Non-pigmented ciliary epithelial cell (primary cell): ENCODE measurements at regions not wholly inside any gene's neighbourhood (a gene's known extent, or its start where the extent isn't known, plus 50 kb on each side); places are given as distances from the start of the nearest gene placed in this dataset.

Source experiments
- DNase-seq: peaks from one replicate; pipeline ENCODE4 v3.0.0-alpha.2; 2010; ENCODE audit warnings: low read depth

DNA sequence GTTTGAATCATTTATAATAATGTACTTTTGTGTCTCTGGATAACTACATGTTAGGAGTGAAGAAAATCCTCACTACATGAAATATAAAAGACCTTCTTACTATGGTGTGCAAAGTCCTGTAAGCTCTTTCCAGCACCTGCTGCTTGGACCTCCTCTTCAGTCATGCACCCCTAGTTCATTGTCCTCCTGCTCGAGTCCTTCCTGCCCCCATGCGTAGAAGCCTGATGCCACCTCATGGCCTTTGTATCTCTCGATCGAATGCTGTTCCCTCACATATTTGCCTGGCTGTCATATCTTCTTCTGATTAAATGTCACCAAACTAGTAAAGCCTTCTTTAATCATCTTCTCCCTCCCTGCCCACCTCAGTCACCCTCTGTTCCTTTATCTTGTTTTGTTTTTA lies 49.9 kb upstream of the SUCLG2 start:
- DNase-seq = no peak
